NCI-H2196 (cell line): ENCODE measurements at regions not wholly inside any gene's neighbourhood (a gene's known extent, or its start where the extent isn't known, plus 50 kb on each side); places are given as distances from the start of the nearest gene placed in this dataset.

Experiments used
- DNase-seq: peaks from one replicate; lab custom pipeline; 2025; ENCODE audit not compliant: unreplicated experiment; lab: John Stamatoyannopoulos, UW

GRCh38 chr21:38898422-38899096, 92.8 kb downstream of the ETS2 start:
- no peak for DNase-seq

GRCh38 chr21:38897532-38898421, 92.0 kb downstream of the ETS2 start:
- peak; percentile 47 for DNase-seq

- DNase-seq = no peak
Measured at GRCh38 chr21:38894899-38895298, 89.2 kb downstream of the ETS2 start.

- no peak for DNase-seq
Measured at GRCh38 chr21:38888991-38889561, 83.3 kb downstream of the ETS2 start.

- no peak for DNase-seq
Measured at GRCh38 chr21:38887749-38888148, 82.0 kb downstream of the ETS2 start.

GRCh38 chr21:38887062-38887686, 81.4 kb downstream of the ETS2 start:
- DNase-seq = no peak

- DNase-seq = no peak
Measured at GRCh38 chr21:38885909-38886308, 80.2 kb downstream of the ETS2 start.

- no peak for DNase-seq
Measured at GRCh38 chr21:38884440-38884839, 78.7 kb downstream of the ETS2 start.

- no peak for DNase-seq
Measured at GRCh38 chr21:38883142-38883541, 77.4 kb downstream of the ETS2 start.

- DNase-seq = no peak
Measured at GRCh38 chr21:38881131-38881530, 75.4 kb downstream of the ETS2 start.

- DNase-seq = no peak
Measured at GRCh38 chr21:38880577-38880966, 74.8 kb downstream of the ETS2 start.

- DNase-seq = no peak
Measured at GRCh38 chr21:38879912-38880576, 74.3 kb downstream of the ETS2 start.

GRCh38 chr21:38878379-38879179, 72.8 kb downstream of the ETS2 start:
- no peak for DNase-seq

GRCh38 chr21:38875694-38876492, 70.2 kb downstream of the ETS2 start:
- DNase-seq = peak; percentile 10
